ENCODE measurements at regions not wholly inside any gene's neighbourhood (a gene's known extent, or its start where the extent isn't known, plus 50 kb on each side); places are given as distances from the start of the nearest gene placed in this dataset.

DNA sequence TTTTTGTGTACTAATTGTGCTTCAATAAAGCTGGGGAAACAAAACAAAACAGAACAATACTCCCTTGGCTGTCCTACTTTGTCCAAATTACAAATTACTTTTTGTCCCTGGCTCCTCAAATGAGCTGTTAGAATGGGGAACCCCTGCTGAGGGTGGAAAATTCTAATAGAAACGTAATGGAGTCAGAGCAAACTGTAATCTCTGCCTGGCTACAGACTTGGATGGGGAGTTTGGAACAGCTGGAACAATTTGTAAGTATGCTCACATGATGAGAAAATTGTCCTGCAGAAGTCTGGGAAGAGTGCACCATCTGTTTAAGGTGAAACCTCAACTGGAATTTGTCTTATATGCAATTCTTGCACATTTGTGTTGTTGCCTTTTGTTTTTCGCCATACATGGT, 364.4 kb upstream of the CLNK start:
- WGBS (ENCODE audit: missing lambda C conversion rate), result 0% methylated on average over 2 of the region's 2 CpGs
- POLR2A ChIA-PET, result no interaction called here
- no peak for ATAC-seq
- no peak overlapping the region for H3K27ac ChIP-seq
- no peaks in the 10 kb centered on the region for H3K4me1 ChIP-seq
- no peak overlapping the region for H3K4me2 ChIP-seq
- CTCF ChIA-PET, result no interaction called here
- no peaks in the 10 kb centered on the region for H3K9me3 ChIP-seq
- FAIRE-seq, result no peak
- DNase-seq (ENCODE audit: low read depth in 1 of 2, low spot score in 1 of 2), result no peak
- no peak for TF ChIP-seq HES2 (IDR thresholded peaks at IDR 0.05)
- no peak overlapping the region for H3K4me3 ChIP-seq

GRCh38 chr4:11042760-11043159, 358.2 kb upstream of the CLNK start:
- ChIA-PET CTCF (no interaction called here), POLR2A (no interaction called here)
- H3K9me3 ChIP-seq, result no peaks in the 10 kb centered on the region
- ATAC-seq (no peak), DNase-seq (ENCODE audit: low read depth in 1 of 2, low spot score in 1 of 2) (no peak), FAIRE-seq (no peak)
- H3K4me2 ChIP-seq, result no peak overlapping the region
- TF ChIP-seq SMC3 (IDR thresholded peaks at IDR 0.05) (no peak), CHD2 (IDR thresholded peaks at IDR 0.05; ENCODE audit: low read length, partially characterized antibody) (no peak), HOXA7 (CRISPR knock-in tag; IDR thresholded peaks at IDR 0.05) (no peak), RNF2 (IDR thresholded peaks at IDR 0.05; ENCODE audit: borderline replicate concordance, low read depth) (no peak), FOXS1 (CRISPR knock-in tag; IDR thresholded peaks at IDR 0.05) (no peak), KDM1A (IDR thresholded peaks at IDR 0.05; ENCODE audit: low read depth) (no peak)
- TF ChIP-seq, protein P1, sequence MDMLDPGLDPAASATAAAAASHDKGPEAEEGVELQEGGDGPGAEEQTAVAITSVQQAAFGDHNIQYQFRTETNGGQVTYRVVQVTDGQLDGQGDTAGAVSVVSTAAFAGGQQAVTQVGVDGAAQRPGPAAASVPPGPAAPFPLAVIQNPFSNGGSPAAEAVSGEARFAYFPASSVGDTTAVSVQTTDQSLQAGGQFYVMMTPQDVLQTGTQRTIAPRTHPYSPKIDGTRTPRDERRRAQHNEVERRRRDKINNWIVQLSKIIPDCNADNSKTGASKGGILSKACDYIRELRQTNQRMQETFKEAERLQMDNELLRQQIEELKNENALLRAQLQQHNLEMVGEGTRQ (IDR thresholded peaks at IDR 0.05), result no peak
- H3K4me1 ChIP-seq, result no peaks in the 10 kb centered on the region
- no peak overlapping the region for H3K27ac ChIP-seq
- WGBS (ENCODE audit: missing lambda C conversion rate), result 6% methylated on average over 3 of the region's 3 CpGs
- H3K4me3 ChIP-seq, result no peak overlapping the region

DNA sequence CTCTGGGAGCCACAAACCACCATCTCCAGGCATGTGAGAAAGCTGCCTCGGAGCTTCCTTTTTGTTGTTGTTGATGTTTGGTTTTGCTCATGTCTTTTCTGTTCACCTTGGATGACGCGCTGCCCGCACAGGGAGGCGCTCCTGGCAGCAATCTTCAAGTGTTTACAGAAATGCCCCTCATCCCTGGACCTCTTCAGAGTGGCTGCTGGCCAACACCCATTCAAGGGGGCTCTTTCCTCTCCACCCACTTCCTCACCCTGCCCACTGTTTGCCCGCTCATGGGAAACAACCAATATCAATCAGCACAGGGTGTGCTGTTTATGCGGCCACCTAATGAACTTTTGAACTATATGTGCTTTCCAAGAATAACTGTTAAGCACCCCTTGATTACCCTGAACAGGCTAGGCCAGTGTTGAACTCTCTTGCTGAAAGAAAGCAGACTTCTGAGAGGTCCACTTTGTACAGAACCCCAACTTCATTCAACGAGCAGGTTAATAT, 355.1 kb upstream of the CLNK start:
- H3K27ac ChIP-seq, result no peak overlapping the region
- H3K9me3 ChIP-seq, result no peaks in the 10 kb centered on the region
- no peaks in the 10 kb centered on the region for H3K4me1 ChIP-seq
- H3K4me3 ChIP-seq, result no peak overlapping the region
- FAIRE-seq (no peak), DNase-seq (ENCODE audit: low read depth in 1 of 2, low spot score in 1 of 2) (no peak), ATAC-seq (no peak)
- H3K4me2 ChIP-seq, result no peak overlapping the region
- TF ChIP-seq HOXA7 (CRISPR knock-in tag; IDR thresholded peaks at IDR 0.05) (no peak), HES2 (IDR thresholded peaks at IDR 0.05) (no peak), JUN (IDR thresholded peaks at IDR 0.05) (no peak), MYC (IDR thresholded peaks at IDR 0.05; ENCODE audit: borderline replicate concordance, low read length) (no peak), E2F6 (IDR thresholded peaks at IDR 0.05; ENCODE audit: borderline replicate concordance, low read depth) (no peak), CHD4 (IDR thresholded peaks at IDR 0.05; ENCODE audit: borderline replicate concordance) (no peak), RFX5 (IDR thresholded peaks at IDR 0.05) (no peak), ZC3H11A (IDR thresholded peaks at IDR 0.05) (no peak)
- TF ChIP-seq, protein P2, sequence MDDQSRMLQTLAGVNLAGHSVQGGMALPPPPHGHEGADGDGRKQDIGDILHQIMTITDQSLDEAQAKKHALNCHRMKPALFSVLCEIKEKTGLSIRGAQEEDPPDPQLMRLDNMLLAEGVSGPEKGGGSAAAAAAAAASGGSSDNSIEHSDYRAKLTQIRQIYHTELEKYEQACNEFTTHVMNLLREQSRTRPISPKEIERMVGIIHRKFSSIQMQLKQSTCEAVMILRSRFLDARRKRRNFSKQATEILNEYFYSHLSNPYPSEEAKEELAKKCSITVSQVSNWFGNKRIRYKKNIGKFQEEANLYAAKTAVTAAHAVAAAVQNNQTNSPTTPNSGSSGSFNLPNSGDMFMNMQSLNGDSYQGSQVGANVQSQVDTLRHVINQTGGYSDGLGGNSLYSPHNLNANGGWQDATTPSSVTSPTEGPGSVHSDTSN (IDR thresholded peaks at IDR 0.05), result no peak
- TF ChIP-seq, protein P3, sequence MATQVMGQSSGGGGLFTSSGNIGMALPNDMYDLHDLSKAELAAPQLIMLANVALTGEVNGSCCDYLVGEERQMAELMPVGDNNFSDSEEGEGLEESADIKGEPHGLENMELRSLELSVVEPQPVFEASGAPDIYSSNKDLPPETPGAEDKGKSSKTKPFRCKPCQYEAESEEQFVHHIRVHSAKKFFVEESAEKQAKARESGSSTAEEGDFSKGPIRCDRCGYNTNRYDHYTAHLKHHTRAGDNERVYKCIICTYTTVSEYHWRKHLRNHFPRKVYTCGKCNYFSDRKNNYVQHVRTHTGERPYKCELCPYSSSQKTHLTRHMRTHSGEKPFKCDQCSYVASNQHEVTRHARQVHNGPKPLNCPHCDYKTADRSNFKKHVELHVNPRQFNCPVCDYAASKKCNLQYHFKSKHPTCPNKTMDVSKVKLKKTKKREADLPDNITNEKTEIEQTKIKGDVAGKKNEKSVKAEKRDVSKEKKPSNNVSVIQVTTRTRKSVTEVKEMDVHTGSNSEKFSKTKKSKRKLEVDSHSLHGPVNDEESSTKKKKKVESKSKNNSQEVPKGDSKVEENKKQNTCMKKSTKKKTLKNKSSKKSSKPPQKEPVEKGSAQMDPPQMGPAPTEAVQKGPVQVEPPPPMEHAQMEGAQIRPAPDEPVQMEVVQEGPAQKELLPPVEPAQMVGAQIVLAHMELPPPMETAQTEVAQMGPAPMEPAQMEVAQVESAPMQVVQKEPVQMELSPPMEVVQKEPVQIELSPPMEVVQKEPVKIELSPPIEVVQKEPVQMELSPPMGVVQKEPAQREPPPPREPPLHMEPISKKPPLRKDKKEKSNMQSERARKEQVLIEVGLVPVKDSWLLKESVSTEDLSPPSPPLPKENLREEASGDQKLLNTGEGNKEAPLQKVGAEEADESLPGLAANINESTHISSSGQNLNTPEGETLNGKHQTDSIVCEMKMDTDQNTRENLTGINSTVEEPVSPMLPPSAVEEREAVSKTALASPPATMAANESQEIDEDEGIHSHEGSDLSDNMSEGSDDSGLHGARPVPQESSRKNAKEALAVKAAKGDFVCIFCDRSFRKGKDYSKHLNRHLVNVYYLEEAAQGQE (IDR thresholded peaks at IDR 0.05), result no peak
- 21% methylated on average over 7 of the region's 8 CpGs for WGBS (ENCODE audit: missing lambda C conversion rate)
- POLR2A ChIA-PET, result no interaction called here
- CTCF ChIA-PET, result no interaction called here

Measured in A549 (cell line).